HG02981 (cell line): ENCODE measurements at regions not wholly inside any gene's neighbourhood (a gene's known extent, or its start where the extent isn't known, plus 50 kb on each side); places are given as distances from the start of the nearest gene placed in this dataset.

Experiments used
- ATAC-seq: cut with Tn5 transposase; IDR thresholded peaks from one replicate; pipeline ENCODE4 v1.9.1; 2021; ENCODE audit warnings: mild to moderate bottlenecking, moderate library complexity; ENCODE audit not compliant: unreplicated experiment

GRCh38 chrX:4935401-4935800 is 1222.0 kb upstream of the PRKX start:
- no peak for ATAC-seq

DNA sequence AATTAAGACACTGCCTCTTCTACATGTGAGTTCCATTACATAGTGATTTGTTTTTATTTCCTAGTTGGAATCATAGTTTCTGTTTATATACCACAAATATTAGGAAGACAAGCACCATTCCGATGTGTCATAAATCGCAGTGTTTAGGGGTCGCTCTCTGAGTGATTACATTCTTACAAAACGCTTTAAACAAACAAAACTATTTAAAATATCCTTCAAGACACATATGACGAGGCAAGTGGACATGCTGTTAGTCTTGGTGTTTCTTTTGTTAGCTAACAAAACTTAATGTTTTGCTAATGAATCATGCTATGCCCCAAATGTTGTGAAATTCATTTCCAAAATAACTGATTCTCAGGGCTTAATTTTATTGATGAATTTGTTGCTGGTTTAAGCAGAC is 1219.3 kb upstream of the PRKX start:
- no peak for ATAC-seq

- ATAC-seq: no peak
Measured at GRCh38 chrX:4930426-4930825, 1217.0 kb upstream of the PRKX start.

DNA sequence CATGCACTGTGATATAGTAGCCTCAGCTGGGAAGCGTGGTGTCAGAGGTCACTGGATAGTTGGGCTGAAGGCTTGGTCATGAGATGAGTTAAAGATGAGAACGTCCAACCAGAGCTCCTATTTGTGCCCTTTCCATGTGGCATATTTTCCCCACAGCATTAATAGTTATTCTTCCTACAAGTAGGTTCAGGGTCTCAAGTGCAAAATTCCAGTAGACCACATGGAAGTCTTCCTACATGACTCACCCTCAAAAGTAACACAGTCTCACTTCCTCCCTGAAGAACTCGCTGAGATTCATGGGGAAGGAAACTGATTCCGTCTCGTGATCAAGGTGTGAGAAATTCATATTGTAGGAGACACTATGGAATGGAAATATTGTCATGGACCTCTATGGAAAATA is 1212.5 kb upstream of the PRKX start:
- no peak for ATAC-seq

DNA sequence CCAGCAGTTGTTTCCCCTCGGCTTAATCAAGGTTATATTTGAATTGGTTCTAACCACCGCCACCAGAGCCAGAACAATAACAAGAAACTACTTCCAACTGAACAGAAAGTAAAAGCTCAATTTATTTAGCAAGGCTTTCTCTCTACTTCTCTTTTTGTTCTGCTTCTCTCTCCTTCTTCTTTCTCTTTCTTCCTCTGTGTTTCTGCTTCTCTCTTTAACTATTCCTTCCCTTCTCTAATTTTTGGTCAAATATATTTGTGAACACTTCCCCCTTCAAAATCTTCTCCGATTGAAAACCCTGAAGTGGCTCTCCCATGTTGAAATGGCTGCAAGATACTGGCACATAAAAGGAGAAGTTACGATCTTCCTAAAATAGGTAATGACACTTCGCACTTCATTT is 1195.9 kb upstream of the PRKX start:
- ATAC-seq: no peak

- no peak for ATAC-seq
Measured at GRCh38 chrX:4905576-4905975, 1192.1 kb upstream of the PRKX start.

GRCh38 chrX:4881277-4881676 is 1167.8 kb upstream of the PRKX start:
- no peak for ATAC-seq

- ATAC-seq: no peak
Measured at GRCh38 chrX:4878640-4879039, 1165.2 kb upstream of the PRKX start.

DNA sequence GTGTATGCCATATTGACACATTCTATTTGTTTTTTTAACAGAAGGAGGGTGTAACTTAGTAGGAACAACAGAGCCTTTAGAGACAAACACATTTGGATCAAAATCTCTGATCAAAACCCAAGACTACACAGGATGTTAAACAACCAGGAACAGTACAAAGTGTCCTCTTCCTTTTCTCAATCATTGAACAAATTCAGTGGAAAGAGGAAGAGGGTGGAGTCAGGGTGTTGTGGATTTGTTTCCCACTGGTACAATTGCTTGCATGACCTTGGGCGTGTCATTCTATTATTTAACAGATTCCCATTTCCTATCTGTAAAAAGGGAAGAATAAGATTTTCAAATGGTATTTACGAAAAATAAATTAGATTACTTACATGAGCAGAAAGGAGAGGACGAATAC is 1162.8 kb upstream of the PRKX start:
- ATAC-seq: no peak

GRCh38 chrX:4851534-4851933 is 1138.1 kb upstream of the PRKX start:
- ATAC-seq: no peak

DNA sequence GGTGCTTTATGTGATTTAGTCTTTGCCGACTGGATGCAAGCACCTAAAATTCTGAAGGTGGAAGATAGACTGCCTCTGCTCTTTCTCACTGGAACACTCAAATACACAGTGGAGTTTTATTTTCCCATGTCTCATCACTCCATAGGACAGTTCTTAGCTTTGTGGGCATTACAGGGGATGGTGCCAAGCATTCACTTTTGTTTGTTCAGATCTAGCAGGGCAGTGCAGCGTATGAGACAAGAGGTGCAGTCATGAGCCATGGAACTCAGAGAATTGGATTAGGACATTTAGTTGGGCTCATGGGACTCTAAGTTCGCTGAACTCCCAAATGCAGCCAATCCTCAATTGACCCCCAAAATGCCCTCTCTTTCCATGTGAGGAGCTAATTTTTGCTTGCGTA is 1136.9 kb upstream of the PRKX start:
- no peak for ATAC-seq

DNA sequence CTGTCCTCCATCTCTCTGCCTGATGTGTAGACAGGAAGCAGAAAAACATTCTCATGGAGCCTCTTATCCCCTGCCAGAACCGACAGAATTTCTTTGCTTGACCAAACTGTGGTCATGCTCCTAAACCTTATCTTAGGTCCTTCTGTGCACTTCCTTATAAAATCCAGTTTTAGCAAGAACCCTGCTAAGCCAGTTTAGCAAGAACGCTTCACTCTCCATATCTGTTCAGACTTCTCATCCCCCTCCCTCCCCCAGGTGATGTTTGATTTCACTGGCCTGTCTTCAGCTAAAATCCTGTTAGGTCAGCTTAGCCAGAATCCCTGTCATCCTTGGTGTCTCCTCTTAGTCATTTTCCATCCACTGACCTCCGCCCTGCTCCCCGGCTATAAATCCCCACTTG is 1130.9 kb upstream of the PRKX start:
- no peak for ATAC-seq

DNA sequence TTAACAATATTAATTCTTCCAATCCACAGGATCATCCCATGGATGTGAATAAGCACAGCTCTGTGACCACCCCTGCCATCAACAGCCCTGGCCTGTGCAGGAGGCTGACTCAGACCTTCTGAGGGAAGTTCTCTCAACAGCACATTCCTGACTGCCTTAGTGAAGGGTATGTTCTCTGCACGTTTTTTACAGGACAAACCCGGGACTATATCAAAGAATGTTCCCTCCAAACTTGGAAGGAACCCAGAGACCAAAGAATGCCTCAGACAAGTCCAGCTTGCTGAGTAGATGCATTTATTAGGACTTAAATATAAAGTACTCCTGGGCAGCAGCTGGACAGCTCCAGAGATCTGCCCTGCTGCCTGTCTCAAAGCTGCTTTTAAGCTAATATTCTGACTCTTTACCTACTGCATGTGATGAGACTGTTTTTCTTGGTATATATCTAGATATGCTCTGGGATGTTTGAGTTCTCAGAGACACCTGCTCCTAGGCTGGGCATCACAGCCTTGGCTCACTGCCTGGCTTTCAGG is 1127.8 kb upstream of the PRKX start:
- no peak for ATAC-seq

DNA sequence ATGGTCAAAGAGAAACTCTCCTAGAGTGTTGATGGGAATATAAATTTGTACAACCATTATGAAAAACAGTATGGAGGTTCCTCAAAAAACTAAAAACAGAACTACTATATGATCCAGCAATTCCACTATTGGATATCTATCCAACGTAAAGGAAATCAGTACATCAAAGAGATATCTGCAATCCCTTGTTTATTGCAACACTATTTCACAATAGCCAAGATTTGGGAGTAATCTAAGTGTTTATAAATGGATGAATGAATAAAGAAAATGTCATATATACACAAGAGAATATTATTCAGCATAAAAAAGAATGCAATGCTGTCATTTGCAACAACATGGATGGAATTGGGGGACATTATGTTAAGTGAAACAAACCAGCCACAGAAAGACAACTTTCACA is 1118.1 kb upstream of the PRKX start:
- no peak for ATAC-seq

GRCh38 chrX:4830880-4831557 is 1117.6 kb upstream of the PRKX start:
- no peak for ATAC-seq

GRCh38 chrX:4825550-4825949 is 1112.1 kb upstream of the PRKX start:
- ATAC-seq: no peak

GRCh38 chrX:4809571-4809970 is 1096.1 kb upstream of the PRKX start:
- ATAC-seq: no peak

DNA sequence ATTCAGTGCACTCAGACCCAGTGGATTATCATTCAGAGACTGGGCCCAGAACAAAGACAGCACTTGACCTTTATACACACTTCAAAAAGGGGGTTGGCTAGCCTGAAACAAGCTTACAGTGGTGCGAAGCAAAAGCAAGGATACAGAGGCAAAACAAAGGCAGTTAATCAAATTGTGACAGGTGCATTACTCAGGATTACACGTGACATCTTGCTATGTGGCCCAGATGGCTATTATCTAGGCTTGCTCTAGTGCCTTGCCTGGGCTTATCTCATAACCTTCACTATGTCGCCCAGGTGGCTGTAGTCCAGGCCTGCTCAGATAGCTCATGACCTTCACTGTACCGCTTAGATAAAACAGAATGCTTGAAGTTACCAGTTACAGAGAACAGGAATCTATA is 1092.1 kb upstream of the PRKX start:
- ATAC-seq: no peak

GRCh38 chrX:4800756-4801155 is 1087.3 kb upstream of the PRKX start:
- no peak for ATAC-seq

GRCh38 chrX:4787971-4788370 is 1074.5 kb upstream of the PRKX start:
- ATAC-seq: no peak

- no peak for ATAC-seq
Measured at GRCh38 chrX:4764888-4765287, 1051.4 kb upstream of the PRKX start.

DNA sequence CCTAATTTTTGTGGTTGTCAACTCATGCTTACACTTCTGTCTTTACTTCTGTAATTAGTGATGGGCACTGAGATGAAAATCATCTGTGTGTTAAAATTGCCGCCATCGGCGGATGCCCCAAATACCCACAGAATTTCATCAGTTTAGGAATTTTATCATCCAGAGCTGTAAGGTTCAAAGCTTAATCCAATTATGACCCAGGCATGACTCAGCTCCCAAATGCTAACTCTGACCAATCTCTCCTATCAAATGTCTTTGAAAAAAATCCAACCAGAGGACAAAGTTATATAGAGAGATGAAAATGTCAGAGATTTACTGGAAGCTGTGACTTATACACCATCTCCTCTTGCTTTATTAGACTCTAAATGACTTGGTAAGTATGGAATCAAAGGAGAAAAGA is 1048.7 kb upstream of the PRKX start:
- no peak for ATAC-seq
